GM21423 (cell line): ENCODE measurements at regions not wholly inside any gene's neighbourhood (a gene's known extent, or its start where the extent isn't known, plus 50 kb on each side); places are given as distances from the start of the nearest gene placed in this dataset.
A peak's percentile ranks its signal among the peaks of the same experiment; 100 is the strongest.

Source experiments
- ATAC-seq: cut with Tn5 transposase; IDR thresholded peaks from one replicate; pipeline ENCODE4 v1.9.1; 2021; ENCODE audit warnings: mild to moderate bottlenecking, moderate library complexity; ENCODE audit not compliant: unreplicated experiment

- ATAC-seq: no peak
These were observed 78.2 kb downstream of the IRF2BPL start for GRCh38 chr14:76950055-76951020.

GRCh38 chr14:76948976-76949375 is 79.5 kb downstream of the IRF2BPL start:
- no peak for ATAC-seq

GRCh38 chr14:76948213-76948947 is 80.1 kb downstream of the IRF2BPL start:
- no peak for ATAC-seq

- no peak for ATAC-seq
These were observed 80.7 kb downstream of the IRF2BPL start for GRCh38 chr14:76947838-76948184.

- peak; percentile 81 for ATAC-seq
These were observed 81.2 kb downstream of the IRF2BPL start for GRCh38 chr14:76947078-76947837.

GRCh38 chr14:76946753-76947077 is 81.8 kb downstream of the IRF2BPL start:
- no peak for ATAC-seq

GRCh38 chr14:76943072-76943471 is 85.4 kb downstream of the IRF2BPL start:
- ATAC-seq: no peak

- no peak for ATAC-seq
These were observed 86.3 kb downstream of the IRF2BPL start for GRCh38 chr14:76941946-76942805.

GRCh38 chr14:76941544-76941943 is 87.0 kb downstream of the IRF2BPL start:
- ATAC-seq: no peak

GRCh38 chr14:76940021-76940760 is 88.3 kb downstream of the IRF2BPL start:
- no peak for ATAC-seq

GRCh38 chr14:76939015-76939742 is 89.3 kb downstream of the IRF2BPL start:
- ATAC-seq: no peak

GRCh38 chr14:76938092-76938500 is 90.4 kb downstream of the IRF2BPL start:
- ATAC-seq: no peak

- no peak for ATAC-seq
These were observed 91.1 kb downstream of the IRF2BPL start for GRCh38 chr14:76937181-76938091.

GRCh38 chr14:76936483-76936882 is 92.0 kb downstream of the IRF2BPL start:
- no peak for ATAC-seq

- no peak for ATAC-seq
These were observed 95.0 kb downstream of the IRF2BPL start for GRCh38 chr14:76933515-76933914.

- no peak for ATAC-seq
These were observed 96.7 kb downstream of the IRF2BPL start for GRCh38 chr14:76931631-76932402.

- ATAC-seq: no peak
These were observed 98.0 kb downstream of the IRF2BPL start for GRCh38 chr14:76930549-76930948.
